H54 (cell line): ENCODE measurements at regions not wholly inside any gene's neighbourhood (a gene's known extent, or its start where the extent isn't known, plus 50 kb on each side); places are given as distances from the start of the nearest gene placed in this dataset.

Experiments used
- DNase-seq: peaks from one replicate; pipeline ENCODE4 v3.0.0; 2011; ENCODE audit warnings: low spot score, mixed read lengths; ENCODE audit not compliant: insufficient read length
- FAIRE-seq: peaks from 3 replicates; lab custom pipeline; 2011; peaks lifted over from hg19 to GRCh38; lab: Jason Lieb, UNC
- POLR2A ChIP-seq: IDR thresholded peaks from 2 replicates; pipeline ENCODE4 v1.6.1; 2011; ENCODE audit warnings: low read depth, mild to moderate bottlenecking, low read length

DNA sequence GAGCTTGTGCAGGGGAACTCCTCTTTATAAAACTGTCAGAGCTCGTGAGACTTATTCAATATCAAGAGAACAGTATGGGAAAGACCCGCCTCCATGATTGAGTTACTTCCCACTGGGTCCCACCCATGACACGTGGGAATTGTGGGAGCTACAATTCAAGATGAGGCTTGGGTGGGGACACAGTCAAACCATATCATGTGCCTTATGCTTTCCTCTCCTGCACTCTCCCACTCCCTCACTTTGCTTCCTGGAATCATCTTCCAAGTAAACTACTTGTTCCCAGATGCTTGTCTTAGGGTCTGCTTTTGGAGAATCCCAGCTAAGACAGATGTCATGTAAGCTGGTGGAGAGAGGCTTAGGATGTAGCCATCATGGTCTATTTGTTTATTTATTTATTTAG, 271.2 kb downstream of the HAPSTR1 start:
- DNase-seq (no peak), FAIRE-seq (no peak)
- no peak for TF ChIP-seq POLR2A

DNA sequence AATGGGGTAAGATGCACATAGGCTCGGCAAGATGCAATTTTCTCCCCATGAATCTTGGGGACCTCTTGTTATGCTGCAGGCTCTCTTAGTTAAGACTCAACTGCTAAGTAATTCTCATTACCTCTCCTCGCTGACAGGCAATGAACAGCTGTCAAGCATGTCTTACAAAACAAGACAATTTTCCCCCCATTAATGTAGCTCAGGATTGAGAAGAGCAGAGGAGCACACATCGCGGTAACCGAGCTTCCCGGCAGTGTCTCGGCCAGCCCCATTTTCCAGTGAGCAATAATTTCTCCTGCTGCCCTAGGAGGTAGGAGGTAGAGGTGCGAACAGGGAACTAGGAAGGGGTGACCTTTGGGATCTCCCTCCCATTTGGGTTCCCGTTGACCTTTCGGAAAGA, 272.1 kb downstream of the HAPSTR1 start:
- no peak for FAIRE-seq
- TF ChIP-seq POLR2A, result no peak
- DNase-seq, result no peak

DNA sequence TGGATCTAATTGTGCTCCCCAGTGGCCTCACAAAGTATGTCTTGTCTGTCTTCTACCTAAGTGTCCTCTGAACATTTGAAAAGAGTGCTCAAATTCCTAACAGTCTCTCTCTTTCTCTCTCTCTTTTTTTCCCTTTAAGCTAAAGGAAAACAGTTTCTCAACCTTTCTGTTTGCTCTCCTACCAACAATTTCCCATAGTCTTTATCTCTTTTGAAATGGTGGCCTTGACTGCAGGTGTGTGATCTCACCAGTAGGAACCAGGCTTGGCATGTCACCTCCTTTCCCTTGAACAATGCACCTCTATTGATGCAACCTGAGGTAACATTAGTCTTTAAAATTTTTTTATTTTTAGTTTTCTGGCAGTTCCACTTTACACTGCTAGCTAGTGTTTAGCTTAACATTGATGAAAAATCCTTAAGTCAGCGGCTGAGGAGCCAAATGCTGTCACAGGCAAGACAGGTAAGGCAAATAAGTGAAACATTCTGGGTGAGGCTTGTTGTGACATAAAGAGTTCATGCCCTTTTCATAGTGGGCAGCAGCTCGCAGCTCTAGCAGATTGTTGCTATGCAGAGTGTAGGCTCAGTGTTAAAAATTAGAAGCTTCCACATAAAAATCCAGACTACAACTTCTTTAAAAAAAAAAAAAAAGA, 273.4 kb downstream of the HAPSTR1 start:
- DNase-seq (no peak), FAIRE-seq (no peak)
- no peak for TF ChIP-seq POLR2A

DNA sequence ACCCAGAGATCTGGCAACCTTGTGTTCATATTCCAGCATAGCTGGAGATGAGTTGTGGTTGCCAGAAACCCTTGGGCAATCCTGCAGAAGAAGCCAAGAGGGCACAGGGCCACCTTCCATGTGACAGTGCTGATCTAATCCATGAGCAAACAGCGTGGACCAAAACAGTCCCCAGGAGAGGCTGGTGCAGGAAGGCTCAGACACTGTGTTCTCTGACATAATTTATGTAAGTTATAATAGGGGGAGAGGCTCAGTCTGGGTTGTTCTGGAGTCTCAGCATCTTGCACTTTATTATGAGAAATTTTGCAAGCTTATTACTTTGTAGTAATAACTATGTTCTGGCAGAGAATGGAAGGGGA, 273.9 kb downstream of the HAPSTR1 start:
- no peak for TF ChIP-seq POLR2A
- DNase-seq, result no peak
- FAIRE-seq, result no peak

DNA sequence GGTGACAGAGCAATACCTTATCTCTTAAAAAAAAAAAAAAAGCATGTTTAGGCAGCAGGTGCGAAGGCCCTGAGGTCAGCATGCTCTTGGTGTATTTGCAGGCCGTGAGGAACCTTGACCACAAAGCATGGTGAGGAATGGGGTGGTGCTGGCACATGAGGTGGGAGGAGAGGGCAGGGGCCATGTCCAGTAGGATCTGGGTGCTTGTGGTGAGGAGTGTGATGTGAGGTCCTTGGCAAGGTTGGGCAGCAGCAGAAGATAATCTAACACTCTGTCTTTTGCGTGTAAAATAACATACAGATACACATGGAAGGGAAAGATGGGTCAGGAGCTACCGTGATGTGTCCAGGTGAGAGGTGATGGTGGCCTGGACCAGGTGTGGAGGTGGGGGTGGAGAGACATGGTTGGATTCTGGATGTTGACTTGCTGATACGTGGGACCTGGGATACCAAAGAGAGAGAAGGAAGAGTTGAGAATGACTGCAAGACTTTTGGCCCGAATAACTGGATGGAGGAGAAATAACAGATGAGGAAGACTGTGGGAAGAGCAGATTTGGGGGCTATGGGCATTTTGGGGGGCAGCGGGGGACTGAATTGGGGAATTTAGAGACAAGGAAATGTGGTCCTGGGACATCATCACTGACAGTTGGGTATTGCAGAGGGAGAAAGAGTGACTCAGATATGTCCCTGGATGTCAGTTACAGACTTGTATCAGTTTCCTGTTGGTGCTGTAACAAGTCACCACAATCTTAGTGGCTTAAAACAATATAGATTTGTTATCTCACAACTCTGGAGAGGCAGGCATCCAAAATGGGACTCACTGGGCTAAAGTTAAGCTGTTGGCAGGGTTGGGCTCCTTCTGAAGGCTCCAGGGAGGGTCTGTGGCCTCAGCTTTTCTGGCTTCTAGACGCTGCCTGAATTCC, 274.9 kb downstream of the HAPSTR1 start:
- TF ChIP-seq POLR2A, result no peak
- DNase-seq (no peak), FAIRE-seq (no peak)

DNA sequence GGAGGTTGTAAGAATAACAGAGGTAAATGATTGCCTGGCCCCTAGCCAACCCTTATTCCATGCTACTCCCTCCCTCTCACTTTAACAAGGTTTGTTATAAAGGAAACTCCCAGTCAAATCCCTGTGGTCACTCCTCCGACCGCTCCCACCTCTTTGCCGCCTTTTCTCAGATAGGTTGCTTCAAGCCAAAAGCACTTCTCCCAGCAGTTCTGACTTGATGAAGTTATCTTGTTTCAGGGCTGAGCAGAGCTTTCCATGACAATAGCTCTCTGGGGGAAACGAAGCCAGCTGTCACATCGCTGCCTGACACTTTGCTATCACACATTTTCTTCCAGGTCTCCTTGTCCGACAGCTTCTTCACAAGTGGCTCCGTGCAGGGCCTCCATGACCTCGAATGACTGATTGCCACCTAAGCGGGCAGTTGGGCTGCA, 278.6 kb downstream of the HAPSTR1 start:
- TF ChIP-seq POLR2A, result no peak
- FAIRE-seq (no peak), DNase-seq (no peak)

DNA sequence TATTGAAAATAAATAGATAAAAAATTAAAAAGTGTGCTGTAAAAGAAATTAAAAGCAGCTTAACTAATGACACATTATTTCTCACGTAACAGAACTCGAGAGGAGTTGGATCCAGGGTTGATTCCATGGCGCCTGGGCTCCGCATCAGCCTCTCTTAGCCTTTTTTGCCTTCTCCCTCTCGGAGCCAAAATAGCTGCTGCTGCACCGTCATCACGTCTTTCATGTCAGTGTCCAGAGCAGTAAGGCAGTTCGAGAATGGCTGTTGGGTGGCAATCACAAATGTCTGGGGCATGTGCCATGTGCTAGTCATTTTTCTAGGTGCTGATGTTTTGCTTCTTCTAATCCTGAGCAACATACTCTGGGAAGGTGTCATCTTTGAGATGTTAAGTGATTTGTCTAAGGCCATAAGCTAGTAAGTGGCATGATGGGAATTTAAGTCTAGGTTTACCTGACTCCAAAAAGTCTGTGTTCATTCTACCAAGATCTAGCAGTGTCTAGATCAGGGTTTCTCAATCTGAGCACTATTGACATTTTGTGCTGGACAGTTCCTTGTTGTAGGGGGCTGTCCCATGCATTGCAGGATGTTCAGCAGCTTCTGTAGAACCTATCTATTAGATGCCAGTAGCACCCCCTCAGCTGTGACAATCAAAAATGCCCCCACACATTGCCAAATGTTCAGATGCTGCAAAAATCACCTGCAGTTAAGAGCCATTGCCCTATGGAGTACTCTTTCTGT, 280.4 kb downstream of the HAPSTR1 start:
- no peak for TF ChIP-seq POLR2A
- no peak for DNase-seq
- FAIRE-seq, result no peak

DNA sequence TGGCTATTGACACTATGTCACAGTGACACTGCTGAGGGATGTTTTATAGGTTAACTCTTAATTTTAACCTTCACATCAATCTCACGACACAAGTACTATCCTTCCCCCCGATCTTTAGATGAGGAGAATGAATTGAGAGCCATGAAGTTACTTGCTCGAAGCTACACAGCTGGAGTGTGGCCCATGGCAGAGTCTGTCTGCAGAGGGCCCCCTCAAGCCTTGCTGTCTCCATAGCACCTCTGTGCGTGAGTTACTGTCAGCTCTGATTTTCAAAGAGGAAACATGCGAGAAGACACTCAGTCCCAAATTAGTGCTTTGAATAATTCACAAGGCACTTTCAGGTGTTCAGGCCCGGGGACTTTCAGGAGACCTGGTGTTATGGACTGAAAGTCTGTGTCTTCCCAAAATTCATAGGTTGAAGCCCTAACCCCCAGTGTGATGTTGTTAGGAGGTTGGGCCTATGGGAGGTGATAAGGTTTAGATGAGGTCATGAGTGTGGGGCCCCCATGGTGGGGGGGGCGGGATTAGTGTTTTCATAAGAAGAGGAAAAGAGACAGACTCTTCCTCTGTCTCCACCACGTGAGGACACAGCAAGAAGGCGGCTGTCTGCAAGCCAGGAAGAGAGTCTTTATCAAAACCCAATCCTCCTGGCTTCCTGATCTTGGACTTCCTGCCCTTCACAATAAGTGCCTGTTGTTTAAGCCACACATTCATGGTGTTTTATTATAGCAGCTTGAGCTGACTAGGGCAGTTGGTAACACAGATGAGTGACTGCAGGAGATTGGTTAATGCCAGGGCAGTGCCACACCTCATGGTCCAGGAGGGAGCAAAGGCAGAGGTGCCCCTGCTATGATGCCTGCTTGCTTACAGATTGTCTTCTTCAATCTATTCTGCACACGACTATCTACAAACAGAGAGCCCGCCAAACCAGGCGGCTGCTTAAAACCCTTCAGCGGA, 281.8 kb downstream of the HAPSTR1 start:
- TF ChIP-seq POLR2A, result no peak
- DNase-seq (no peak), FAIRE-seq (no peak)

DNA sequence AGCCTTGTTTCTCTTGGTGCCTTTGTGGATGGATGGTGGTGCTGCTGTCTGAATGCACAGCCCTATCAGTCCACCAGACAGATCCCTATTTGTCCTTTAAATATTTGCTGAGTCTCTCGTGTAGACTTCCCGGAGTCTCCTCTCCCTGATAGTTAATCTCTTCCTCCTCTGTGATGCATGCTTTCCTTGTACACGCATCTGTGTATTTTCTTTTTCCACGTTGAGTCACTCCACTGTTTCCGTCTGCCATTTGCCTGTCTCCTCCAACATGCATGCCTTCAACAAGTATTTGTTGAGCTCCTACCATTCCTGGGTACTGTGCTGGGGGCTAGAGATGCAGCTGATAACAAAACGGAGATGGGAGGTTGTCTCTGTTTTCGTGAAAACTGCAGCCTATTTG, 282.6 kb downstream of the HAPSTR1 start:
- FAIRE-seq (no peak), DNase-seq (no peak)
- no peak for TF ChIP-seq POLR2A

DNA sequence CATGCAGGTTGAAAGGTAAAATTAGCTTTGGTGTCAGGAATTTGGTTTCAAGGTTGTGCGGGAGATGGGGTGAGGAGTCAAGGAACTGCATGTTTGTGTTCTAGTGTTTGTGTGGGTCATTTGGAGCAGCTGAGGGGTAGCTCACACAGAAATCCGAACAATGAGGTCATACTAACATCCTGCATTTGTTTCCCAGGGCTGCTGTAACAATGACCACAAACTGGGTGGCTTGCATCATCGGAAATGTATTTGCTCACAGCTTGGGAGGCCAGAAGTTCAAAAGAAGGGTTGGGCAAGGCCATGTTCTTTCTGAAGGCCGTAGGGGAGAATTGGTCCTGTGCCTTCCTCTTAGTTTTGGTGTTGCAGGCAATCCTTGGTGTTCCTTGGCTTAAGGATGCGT, 287.4 kb downstream of the HAPSTR1 start:
- no peak for TF ChIP-seq POLR2A
- DNase-seq, result no peak

DNA sequence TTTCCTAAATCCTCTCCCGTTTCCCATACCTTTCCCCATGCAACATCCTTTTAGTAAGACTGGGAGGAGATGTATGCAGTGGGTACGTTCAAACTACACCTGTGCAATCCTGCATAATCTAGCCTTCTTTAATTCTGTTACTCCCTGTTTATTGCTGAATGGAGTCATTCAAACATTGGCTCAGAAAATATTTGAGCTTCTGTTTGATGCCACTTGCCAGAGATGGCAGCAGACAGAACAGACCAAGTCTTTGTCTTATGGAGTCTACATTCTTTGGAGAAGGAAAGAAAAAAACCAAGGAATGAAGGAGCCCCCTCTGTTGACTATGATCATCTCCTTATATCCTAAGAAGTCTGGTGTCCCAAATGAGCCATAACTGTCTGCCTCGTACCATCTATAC, 288.8 kb downstream of the HAPSTR1 start:
- no peak for FAIRE-seq
- no peak for DNase-seq
- no peak for TF ChIP-seq POLR2A

More for the DNA sequence above, 287.4 kb downstream of the HAPSTR1 start:
- no peak for FAIRE-seq

DNA sequence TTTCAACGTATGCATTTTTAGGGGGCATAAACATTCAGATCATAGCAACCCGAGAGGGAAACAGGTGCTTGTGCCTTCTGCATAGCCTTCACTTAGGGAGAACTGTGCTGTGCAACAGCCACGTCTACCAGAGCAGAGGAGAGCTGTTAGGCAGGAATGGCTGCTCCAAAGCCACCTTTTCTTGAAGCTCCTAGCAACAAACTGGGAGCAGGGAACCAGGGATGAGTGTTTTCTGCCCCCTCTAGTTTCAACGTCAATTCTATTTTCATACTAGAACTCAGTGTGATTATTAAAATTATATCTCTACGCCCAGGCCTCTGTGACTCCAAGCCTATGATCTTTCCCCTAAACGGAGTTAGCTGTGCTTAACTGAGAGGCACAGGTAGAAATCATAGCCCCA, 290.0 kb downstream of the HAPSTR1 start:
- DNase-seq (no peak), FAIRE-seq (no peak)
- TF ChIP-seq POLR2A, result no peak

DNA sequence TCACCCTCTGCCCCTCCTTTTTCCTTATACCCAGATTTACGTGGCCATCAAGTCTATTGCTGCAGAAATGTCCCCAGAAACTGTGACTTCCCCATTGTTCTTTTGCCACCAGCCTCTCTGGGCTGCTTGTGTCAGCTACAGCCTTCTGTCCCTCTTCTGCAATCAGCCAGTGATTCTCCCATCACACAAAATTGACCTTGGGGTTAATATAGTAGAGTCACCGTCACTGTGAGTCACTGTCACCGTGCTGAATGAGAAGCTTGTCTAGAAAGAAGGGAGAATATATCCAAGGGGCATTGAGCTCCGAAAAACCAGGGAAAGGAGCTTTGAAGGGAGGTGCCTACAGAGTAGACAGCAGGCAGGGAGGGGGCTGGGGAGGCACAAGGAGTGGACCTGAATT, 290.5 kb downstream of the HAPSTR1 start:
- DNase-seq (no peak), FAIRE-seq (no peak)
- no peak for TF ChIP-seq POLR2A

DNA sequence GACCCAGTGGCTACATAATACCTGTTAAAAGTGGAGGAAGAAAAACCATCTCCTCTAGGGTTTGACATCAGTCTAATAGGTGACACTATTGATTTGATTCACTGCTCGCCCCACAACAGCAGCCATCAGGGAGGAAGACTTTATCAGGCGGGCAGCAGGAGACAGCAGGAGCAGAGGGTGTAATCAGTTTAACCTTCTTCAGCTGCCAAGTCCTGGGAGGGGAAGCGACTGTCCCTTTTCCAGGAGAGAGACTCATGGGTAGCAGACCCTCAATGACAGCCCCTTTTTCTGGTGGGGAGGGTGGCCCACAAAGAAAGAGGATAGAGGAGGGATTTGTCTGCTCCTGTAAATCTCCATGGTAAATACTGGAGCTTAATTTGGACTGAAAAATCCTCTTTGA, 291.8 kb downstream of the HAPSTR1 start:
- DNase-seq, result no peak
- FAIRE-seq, result no peak
- TF ChIP-seq POLR2A, result no peak
